ENCODE measurements at regions not wholly inside any gene's neighbourhood (a gene's known extent, or its start where the extent isn't known, plus 50 kb on each side); places are given as distances from the start of the nearest gene placed in this dataset.

DNA sequence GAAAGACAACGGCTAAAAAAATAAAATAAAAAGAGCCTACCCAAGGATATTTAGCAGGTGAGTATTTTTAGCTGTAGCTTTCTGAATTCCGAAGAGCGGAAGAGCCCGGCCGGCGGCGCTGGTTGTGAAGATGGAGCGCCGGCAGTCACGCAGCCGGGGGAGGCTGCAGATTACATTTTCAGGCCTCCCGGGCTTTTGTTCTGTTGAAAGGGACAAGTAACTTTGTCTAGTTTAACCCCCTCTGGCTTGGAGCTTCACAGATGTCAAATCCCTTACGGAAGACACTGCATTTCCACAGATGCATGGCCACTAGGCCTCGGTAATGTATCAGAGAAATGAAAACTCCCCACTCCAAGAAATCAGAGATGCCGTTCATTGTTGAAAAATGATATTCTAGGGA is 497.6 kb upstream of the MKI67 start:
- DNase-seq (ENCODE audit: low read depth): no peak

DNA sequence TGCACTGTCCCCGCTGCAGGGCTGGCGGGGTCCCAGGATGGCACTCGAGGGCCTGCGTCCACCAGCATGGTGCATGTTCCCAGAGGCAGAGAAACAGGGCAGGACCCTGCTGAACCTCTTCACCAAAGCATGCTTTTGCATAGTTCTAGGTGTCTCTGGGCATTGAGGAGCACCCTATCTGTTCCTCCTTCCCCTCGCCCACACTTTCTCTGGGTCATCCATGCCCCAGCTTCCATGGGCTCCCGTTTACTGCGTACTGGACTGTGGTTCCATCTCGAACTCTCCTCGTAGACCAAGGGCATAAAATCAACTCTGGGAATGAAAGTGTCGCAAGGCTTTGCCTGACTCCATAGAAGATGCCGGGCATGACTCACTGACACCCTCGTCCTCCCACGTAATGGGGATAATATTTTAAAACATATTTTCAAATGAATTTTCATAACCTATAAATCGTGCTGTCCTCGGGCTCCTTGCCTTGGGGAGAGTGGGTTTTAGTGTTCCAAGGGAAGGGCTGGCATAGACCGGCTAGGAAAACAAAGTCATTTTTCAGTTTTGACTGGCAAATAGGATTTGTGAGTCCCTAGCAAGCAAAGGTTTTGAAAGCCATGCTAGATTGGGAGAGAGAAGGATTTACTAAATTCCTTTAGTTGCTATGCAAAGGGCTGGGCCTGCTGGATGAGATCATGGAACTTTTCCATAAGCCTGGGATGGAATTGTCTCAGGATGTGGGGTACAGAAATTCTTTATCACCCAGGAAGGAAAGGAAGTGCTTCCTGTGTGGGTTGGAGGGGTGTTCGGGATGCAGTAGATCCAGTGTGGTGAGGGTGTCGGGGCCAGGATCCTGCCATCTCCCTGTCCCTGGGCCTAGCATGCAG is 498.7 kb upstream of the MKI67 start:
- no peak for DNase-seq (ENCODE audit: low read depth)

DNA sequence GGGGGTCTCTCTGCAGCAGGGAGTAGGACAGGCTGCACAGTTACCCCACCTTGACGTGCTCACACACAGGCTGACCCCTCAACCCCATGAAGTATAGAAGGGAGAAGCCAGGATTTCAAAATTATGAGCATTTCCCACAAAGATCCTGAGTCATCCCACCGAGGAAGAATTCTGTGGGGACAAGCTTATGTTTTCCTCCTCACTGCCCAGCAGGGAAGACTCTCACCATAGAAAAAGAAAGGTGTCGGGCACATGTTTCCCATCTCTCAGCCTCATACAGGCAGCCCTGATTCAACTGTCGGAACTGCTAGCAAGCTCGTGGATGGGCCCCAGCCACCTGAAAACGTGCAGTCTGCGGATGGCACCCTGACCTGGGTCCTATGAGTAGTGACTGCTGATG is 499.7 kb upstream of the MKI67 start:
- DNase-seq (ENCODE audit: low read depth): no peak

DNA sequence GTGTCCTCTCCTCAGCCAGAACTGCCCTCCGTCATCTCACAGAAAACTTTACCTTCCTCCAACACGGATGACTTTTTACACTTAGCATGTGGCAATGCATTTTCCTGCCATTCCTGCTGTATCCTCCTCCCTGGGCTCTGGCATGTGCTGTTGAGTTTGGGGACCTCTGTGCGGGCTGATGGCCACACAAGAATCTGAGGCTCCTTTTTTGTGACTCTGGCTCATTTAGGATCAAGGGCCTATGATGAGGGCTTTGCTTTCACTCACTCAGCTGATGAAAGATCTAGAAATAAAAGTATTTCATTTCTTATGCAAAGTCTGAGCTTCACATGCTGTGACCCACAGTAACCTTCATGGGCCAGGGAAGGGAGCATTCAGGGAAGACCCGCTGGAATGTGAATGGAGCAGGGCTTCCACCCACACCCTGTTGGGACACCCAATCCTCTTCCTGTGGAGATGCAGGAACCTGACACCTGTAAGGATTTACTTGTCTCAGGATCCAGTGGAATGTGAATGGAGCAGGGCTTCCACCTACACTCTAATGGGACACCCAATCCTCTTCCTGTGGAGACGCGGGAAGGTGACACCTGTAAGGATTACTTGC is 500.3 kb upstream of the MKI67 start:
- no peak for DNase-seq (ENCODE audit: low read depth)

DNA sequence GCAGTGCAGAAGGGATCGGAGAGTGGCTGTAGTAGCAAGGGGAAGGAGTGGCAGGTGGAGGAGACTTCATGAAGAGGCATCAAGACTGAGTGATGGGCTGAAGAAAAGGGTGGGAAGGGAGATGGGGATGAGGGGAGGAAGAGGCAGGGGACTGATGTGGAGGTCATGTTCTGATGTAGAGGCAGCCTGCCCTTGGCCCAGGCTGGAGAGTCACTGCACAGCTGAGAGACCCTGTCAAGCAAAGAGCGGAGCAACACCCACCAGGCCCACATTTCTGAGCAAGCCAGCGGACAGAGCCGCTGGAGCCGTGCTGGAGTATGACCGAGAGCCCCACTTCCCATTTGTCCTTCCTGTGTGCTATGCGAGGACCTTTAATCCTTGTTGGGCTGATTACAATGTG is 501.6 kb upstream of the MKI67 start:
- DNase-seq (ENCODE audit: low read depth): no peak

DNA sequence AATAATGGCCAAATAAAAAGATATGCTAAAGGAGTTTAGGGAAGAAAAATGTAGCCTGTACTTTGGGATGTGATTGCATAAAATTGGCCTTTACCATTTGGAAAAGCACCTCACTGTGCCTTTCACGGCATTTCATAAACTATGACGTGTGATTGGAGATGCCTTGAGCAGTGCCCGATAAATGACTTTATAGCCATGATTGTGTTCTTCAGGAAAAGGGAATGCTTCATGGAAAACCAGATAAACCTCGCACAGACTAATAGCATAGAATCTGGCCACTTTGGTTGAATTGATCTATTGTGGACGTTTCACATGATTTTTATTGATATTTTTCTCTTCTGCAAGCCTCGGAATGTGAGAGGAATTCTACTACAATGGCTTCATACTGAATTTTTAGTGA is 502.0 kb upstream of the MKI67 start:
- no peak for DNase-seq (ENCODE audit: low read depth)

DNA sequence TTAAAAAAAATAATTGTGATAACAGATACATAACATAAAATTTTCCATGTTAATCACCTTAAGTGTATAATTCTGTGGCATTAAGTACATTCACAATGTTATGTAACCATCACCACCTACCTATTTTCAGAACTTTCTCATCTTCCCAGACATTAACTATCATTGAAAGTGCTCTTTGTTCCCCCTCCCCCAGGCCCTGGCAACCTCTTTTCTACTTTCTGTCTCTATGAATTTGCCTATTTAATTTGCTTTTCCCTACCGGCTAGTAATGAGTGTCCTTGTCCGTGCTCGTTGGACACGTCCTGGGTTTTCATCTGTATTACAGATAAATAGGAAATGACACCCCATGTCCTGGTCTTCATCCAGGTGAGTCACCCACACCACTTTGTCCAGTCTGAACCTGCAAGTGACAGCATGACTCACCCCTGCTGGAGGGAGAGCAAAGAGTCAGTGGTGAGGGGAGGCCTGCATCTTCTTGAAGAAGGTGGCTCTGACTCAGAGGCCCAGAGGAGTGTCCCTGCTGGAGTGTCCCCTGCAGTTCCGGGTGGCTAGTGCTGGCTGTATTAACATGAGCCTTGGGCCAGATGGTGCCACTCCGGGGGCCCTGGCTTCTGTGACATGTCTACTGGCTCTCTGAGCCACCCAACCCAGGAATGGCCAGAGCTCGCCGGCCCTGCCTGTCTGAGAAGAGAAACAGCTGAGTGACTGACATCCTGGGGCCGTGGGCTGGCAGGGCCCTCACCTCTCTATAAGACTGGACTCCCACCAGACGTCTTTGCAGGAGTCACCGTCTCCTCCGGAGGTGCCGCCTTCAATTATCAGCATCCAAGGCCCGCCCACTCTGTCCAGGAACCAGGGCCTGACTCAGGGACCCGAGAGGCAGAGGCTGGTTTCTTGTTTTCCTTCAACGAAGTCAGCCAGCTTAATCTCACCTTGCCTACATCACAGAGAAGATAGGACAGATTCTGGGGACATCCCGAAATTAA is 503.2 kb upstream of the MKI67 start:
- no peak for DNase-seq (ENCODE audit: low read depth)

DNA sequence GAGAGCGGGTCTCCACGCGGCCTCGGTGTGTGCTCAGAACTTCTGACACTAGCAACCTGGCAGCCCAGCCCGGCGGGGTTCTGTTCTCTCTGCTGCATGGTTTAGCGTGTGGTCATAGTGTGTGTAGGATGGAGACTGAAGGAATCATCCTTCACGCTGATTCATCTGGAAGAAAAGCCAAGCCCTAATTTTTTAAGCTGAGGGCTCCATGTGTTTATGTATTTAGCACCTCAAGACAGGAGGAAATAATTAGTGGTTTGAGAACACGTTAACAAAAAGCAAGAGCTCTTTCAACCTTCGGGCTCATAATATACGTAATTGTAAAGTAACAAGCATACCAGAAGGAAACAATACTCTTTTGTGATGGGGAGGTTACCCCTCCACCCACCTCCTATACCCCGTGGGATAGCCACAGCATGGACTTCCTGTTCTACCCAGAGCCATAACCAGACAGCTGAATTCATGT is 504.6 kb upstream of the MKI67 start:
- DNase-seq (ENCODE audit: low read depth): no peak

DNA sequence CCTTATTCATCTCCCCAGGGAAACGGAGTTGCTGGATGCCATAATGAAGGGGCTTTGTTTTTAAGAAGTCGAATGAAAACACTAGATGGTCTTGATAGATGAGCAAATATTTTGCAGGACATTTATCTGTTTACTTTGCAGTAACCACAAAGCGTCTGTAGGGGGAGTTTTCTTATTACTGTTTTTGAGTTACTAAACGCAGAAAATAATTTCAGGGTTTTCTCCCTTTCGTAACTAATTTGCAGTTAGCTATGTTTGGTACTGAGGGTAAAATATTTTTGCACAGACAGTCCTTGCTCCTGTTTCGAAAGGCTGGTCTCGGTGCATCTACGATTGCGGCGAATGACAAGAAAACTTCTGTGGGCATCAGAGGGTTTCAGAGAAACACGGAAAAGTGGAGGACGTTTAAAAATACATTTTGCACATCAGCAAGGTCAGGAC is 505.6 kb upstream of the MKI67 start:
- no peak for DNase-seq (ENCODE audit: low read depth)

DNA sequence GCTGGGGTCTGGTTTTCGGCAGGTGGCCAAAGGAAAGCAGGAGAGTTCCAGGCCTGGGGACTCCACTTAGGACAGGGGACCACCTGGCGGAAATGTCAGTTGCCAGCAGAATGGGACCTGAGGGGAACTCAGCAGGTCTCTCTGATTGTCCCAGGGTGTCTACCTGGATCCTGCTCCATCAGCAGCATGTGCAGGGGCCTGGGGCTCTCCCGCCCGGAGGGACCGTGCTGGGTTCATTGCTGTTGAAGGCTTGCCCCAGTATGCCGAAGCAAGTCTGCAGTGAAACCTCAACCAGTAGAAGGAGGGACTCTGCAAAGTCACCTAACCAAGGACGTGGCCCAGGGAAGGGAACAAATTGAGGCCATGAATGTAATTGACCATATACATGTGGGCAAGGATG is 506.5 kb upstream of the MKI67 start:
- no peak for DNase-seq (ENCODE audit: low read depth)

DNA sequence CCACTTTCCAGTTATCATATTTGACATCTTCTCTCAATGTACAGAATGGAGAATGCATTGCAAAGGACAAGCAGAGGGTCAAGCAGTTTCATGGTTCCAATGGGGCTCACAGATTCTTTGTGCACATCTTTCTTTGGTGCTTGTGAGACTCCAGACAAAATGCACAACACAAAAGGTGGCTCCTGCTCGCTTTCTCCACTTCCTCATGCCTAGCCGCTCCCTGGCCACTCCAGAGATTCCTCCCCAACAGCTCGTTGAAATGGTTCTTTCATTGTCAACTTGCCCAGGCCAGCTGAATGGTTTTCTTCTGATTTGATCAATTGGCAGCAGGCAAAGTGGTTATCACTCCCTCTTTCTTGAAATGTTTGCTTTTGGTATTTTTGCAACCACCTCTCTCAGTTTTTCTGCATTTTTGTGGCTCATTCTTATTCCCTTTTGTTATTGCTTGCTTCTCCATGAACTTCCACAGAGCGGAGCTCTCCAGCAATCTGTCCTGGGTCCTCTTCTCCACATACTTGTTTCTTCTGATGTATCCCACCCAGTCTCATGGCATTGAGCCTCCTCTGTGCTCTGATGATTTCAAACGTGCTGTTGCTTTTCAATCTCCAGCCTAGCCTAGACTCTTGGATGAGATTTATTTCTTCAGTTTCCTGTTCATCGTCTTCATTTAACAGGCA is 507.8 kb upstream of the MKI67 start:
- DNase-seq (ENCODE audit: low read depth): no peak

DNA sequence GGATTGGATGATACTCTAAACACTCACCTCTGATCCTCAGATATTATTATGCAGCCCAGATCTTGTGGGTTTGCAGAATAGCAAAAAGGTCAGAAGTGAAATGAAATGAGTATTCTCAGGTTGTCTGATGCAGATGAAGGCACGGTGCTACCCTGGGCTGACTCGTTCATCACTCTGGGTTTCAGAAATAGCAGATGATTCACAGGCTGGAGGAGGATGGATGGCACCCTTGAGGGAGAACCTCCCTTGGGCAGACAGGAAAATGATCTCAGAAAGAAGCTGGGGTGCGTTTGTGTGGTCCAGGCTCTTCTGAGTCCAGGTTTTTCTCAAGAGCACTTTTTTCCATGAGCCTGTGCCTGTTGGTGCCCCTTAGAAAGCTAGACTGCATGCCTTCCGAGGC is 515.8 kb upstream of the MKI67 start:
- no peak for DNase-seq (ENCODE audit: low read depth)

DNA sequence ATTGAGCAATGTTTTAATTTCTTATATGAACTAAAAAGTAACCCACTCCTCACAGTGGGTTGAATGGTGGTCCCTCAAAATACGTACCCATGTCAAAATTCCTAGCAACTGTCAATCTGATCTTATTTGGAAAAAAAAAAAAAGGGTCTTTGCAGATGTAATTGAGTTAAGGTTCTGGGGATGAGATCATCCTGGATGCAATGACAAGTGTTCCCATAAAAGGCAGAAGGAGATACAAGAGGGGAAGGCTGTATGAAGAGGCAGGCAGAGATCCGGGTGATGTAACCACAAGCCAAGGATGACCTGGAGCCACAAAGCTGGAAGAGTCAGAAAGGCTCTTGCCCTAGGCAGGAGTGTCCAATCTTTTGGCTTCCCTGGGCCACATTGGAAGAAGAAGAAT is 516.3 kb upstream of the MKI67 start:
- DNase-seq (ENCODE audit: low read depth): no peak

DNA sequence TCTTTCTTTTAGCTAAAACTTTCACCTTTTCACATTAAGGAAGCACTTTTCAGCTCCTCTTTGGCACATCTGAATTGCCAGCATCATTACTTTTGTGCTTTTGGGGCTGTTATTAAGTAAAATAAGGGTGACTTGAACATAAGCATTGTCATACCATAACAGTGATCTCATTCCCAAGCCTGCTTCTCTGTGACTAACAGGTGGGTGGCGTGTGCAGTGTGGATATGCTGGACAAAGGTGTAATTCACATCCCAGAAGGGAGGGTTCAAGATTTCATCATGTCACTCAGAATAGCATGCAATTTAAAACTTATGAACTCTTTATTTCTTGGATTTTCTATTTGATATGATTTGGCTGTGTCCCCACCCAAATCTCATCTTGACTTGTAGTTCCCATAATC is 517.4 kb upstream of the MKI67 start:
- no peak for DNase-seq (ENCODE audit: low read depth)

DNA sequence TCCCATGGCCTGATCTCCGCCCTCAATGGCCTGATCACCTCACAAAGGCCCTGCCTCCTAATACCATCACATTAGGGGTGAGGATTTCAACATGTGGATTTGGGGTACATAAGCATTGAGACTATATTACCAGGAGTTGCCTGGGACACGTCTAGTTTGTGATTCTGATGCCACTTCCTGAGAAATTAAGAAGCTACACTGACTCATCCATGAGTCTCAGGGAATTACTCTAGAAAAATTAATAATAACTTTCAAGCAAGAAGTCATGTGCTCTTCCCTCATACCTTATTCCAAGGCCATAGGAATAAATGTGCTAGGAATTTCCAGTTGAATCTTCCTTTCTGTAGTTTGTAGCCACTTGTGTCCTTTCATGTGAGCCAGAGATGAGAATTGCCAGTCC is 519.3 kb upstream of the MKI67 start:
- DNase-seq (ENCODE audit: low read depth): no peak

DNA sequence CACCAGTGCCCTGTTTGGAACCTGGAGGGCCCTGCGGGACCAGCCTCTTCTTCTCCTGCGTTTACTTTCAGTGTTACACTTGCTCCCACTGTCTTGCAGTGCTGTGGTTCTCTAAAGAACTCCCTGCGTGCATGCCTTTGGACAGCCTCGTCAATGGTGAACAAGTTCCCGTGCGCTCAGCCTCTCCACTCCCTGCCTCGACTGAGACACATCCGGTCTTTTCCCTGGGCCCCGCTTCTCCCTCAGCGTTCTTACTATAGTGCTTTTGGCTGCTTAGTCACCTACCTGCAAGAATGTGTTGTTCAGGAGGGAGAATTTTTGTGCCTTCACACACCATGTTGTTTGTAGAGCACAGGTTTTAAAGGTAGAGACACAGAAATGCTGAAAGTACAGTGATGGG is 520.7 kb upstream of the MKI67 start:
- no peak for DNase-seq (ENCODE audit: low read depth)

DNA sequence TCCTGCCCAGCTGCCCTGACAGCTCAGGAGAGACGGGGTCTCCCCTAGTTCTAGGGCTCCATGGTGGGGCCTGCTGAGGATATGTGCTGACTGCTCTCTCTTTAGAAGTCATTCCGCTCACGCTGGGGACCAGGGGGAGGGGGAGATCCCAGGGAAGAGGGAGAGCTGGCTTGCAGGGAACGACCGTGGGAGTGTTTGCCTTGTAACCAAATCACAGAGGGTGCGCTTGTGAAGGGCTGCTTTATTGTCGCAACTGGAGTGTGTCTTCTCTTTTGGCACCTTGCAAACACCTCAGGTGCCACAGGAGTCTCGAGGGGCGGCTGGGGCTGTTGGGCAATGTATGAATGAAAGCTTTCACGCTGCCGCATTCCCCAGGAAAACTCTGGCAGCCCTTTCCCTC is 531.3 kb upstream of the MKI67 start:
- no peak for DNase-seq (ENCODE audit: low read depth)

DNA sequence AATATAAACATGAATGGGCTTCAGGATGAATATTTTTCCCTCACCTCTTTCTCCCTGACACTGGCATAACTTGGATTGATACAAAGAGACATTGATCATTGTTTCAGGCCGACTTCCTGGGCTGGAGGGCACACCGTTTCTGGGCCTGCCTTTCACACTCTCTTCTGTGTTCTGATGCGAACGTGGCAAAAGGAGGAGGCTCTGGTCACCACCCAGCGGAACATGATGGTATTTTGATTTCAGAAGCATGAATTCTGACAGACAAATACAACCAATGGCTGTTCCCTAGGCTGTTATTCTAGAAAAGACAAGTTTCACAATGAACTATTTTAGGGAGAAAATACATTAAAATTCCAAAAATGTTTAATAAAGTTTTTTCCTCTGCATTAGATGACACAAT is 534.5 kb upstream of the MKI67 start:
- DNase-seq (ENCODE audit: low read depth): no peak

DNA sequence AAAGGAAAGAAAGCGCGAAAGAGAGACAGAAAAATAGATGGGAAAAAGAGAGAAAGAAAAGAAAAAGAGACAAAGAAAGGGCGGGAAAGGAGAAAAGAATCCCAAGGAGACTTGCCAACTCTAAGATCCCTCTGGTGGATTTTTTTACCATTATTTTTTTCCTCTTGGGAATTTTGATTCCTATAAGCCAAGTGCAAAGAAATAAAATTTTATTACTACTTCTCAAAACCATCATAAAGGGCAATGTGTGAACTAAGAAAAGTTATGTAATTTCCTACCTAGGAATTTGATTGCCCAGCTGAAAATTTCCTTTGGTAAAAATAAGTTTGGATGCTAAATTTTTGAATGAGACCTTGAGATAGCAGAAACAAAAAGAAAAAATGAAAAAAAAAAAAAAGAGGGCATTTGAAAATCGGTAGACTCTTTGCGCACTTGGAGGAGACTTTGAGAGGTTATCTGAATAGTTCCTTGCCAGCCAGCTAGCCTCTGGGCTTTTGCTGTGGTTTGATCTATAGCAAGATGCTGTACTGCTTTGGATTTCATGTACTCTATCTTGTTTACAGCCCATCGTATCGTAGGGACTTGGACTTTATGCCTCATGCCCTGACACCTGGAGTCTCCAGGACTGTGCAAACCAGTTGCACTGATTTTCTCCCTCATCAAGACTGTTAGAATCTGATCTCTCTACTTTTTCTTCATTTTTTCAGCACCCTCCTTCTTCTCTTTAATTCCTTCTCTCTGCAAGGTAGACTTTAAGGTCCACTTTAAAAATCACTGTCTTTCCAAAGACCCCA is 535.4 kb upstream of the MKI67 start:
- no peak for DNase-seq (ENCODE audit: low read depth)

DNA sequence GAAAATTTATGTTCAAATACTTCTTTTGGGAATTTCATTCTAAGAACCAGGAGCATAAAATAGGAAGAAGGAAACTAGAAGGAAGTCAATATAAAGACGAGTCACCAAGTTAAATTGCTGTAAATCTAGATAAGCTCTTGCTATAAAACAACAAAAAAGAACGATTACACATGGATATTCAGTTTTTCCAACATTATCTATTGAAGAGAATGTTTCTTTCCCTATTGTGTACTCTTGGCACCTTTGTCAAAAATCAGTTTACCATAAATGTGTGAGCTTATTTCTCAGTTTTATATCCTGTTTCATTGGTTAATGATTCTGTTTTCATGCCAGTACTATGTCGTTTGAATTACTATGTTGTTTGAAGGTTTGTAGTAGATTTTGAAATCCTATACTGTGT is 536.3 kb upstream of the MKI67 start:
- no peak for DNase-seq (ENCODE audit: low read depth)

DNA sequence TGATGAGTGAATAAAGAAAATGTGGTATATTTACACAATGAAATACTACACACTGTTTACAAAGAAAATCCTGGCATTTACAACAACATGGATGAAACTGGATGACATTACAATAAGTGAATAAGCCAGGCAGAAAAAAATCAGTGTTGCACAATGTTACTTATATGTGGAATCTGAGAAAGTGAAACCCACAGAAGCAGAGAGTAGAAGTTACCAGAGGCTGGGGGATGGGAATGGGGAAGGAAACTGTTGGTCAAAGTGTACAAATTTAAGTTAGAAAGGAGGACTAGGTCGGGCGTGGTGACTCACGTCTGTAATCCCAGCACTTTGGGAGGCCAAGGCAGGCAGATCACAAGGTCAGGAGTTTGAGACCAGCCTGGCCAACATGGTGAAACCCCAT is 538.5 kb upstream of the MKI67 start:
- no peak for DNase-seq (ENCODE audit: low read depth)
